ENCODE measurements at regions not wholly inside any gene's neighbourhood (a gene's known extent, or its start where the extent isn't known, plus 50 kb on each side); places are given as distances from the start of the nearest gene placed in this dataset.

GRCh38 chr21:27146268-27146667, 179.4 kb upstream of the ADAMTS5 start:
- H3K9me3 Mint-ChIP-seq (ENCODE audit: unreplicated experiment): peaks cover 14% of the 10 kb centered on the region
- Histone ChIP-seq H3K27me3 (replicated peaks; ENCODE audit: control insufficient read depth, insufficient read depth, low read length) (no peaks in the 10 kb centered on the region), H3K4me3 (ENCODE audit: low read depth, low read length) (no peak overlapping the region), H3K9me3 (no peaks in the 10 kb centered on the region), H3K36me3 (ENCODE audit: control insufficient read depth, insufficient read depth, low read length) (no peaks in the 10 kb centered on the region), H3K4me1 (no peaks in the 10 kb centered on the region)
- no peaks in the 10 kb centered on the region for H3K36me3 Mint-ChIP-seq (ENCODE audit: insufficient read depth, unreplicated experiment)
- TF ChIP-seq, protein P1, sequence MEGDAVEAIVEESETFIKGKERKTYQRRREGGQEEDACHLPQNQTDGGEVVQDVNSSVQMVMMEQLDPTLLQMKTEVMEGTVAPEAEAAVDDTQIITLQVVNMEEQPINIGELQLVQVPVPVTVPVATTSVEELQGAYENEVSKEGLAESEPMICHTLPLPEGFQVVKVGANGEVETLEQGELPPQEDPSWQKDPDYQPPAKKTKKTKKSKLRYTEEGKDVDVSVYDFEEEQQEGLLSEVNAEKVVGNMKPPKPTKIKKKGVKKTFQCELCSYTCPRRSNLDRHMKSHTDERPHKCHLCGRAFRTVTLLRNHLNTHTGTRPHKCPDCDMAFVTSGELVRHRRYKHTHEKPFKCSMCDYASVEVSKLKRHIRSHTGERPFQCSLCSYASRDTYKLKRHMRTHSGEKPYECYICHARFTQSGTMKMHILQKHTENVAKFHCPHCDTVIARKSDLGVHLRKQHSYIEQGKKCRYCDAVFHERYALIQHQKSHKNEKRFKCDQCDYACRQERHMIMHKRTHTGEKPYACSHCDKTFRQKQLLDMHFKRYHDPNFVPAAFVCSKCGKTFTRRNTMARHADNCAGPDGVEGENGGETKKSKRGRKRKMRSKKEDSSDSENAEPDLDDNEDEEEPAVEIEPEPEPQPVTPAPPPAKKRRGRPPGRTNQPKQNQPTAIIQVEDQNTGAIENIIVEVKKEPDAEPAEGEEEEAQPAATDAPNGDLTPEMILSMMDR (IDR thresholded peaks at IDR 0.05; ENCODE audit: insufficient read depth in 1 of 2, low read depth in 1 of 2, low read length in 1 of 2, severe bottlenecking in 1 of 2, unreplicated experiment in 1 of 2): no peak
- H3K4me1 Mint-ChIP-seq (ENCODE audit: low read depth, unreplicated experiment): no peaks in the 10 kb centered on the region
- ChIA-PET POLR2A (no interaction called here), CTCF (no interaction called here)
- DNase-seq: no peak
- no TSS peak for BruUV-seq (replicated peaks)
- peaks cover 10% of the 10 kb centered on the region for H3K27me3 Mint-ChIP-seq (ENCODE audit: insufficient read depth, unreplicated experiment)
- no peak overlapping the region for H3K27ac Mint-ChIP-seq (ENCODE audit: unreplicated experiment)
- intact Hi-C loops (cut with micrococcal nuclease; ENCODE audit: unreplicated experiment): no loop called here
- no peak overlapping the region for H3K4me3 Mint-ChIP-seq (ENCODE audit: unreplicated experiment)

DNA sequence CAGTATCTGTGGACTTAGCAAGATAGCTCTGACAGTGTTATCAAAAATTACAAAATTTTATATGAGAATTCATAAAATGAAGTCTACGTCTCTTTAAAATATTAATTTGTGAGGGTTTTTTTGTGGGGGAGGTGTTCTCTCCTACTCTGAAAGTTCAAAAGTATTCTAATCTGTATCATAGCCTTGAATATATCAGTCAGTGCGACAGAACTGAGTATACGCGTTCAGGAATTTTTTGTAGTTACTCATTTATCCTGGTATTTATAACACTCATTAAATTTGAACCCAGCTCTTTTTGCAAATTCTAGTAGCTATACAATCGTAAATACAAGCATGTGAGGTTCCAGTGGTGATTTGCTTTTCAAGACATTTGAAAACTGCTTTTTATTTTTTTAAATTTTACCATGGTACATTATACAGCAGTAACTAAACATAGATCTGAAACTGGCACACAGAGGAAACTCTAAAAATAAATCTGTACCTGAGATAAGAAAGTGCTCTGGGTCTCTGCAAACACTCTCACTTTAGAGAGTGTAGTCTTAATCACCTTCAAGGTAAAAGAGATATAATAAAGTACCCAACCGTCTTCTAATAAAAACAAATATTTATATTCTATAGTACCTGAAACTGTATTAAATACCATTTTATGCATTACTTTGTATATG, 178.4 kb upstream of the ADAMTS5 start:
- no peaks in the 10 kb centered on the region for H3K4me1 ChIP-seq
- H3K27ac Mint-ChIP-seq (ENCODE audit: unreplicated experiment): no peak overlapping the region
- peaks cover 14% of the 10 kb centered on the region for H3K9me3 Mint-ChIP-seq (ENCODE audit: unreplicated experiment)
- TF ChIP-seq, protein P1 (IDR thresholded peaks at IDR 0.05; ENCODE audit: insufficient read depth in 1 of 2, low read depth in 1 of 2, low read length in 1 of 2, severe bottlenecking in 1 of 2, unreplicated experiment in 1 of 2): no peak
- H3K4me3 Mint-ChIP-seq (ENCODE audit: unreplicated experiment): no peak overlapping the region
- H3K9me3 ChIP-seq: no peaks in the 10 kb centered on the region
- no peak overlapping the region for H3K4me3 ChIP-seq (ENCODE audit: low read depth, low read length)
- no peak for DNase-seq
- ChIA-PET POLR2A (no interaction called here), CTCF (no interaction called here)
- no TSS peak for BruUV-seq (replicated peaks)
- H3K27me3 ChIP-seq (replicated peaks; ENCODE audit: control insufficient read depth, insufficient read depth, low read length): no peaks in the 10 kb centered on the region
- H3K4me1 Mint-ChIP-seq (ENCODE audit: low read depth, unreplicated experiment): no peaks in the 10 kb centered on the region
- peaks cover 7% of the 10 kb centered on the region for H3K27me3 Mint-ChIP-seq (ENCODE audit: insufficient read depth, unreplicated experiment)
- no peaks in the 10 kb centered on the region for H3K36me3 ChIP-seq (ENCODE audit: control insufficient read depth, insufficient read depth, low read length)
- H3K36me3 Mint-ChIP-seq (ENCODE audit: insufficient read depth, unreplicated experiment): no peaks in the 10 kb centered on the region
- intact Hi-C loops (cut with micrococcal nuclease; ENCODE audit: unreplicated experiment): no loop called here

GRCh38 chr21:27143476-27143875, 176.6 kb upstream of the ADAMTS5 start:
- BruUV-seq (replicated peaks): no TSS peak
- Histone ChIP-seq H3K4me1 (no peaks in the 10 kb centered on the region), H3K9me3 (no peaks in the 10 kb centered on the region), H3K36me3 (ENCODE audit: control insufficient read depth, insufficient read depth, low read length) (no peaks in the 10 kb centered on the region), H3K4me3 (ENCODE audit: low read depth, low read length) (no peak overlapping the region), H3K27me3 (replicated peaks; ENCODE audit: control insufficient read depth, insufficient read depth, low read length) (no peaks in the 10 kb centered on the region)
- CTCF ChIA-PET: no interaction called here
- POLR2A ChIA-PET: no interaction called here
- Mint-ChIP-seq H3K4me3 (ENCODE audit: unreplicated experiment) (no peak overlapping the region), H3K4me1 (ENCODE audit: low read depth, unreplicated experiment) (no peaks in the 10 kb centered on the region), H3K36me3 (ENCODE audit: insufficient read depth, unreplicated experiment) (no peaks in the 10 kb centered on the region), H3K27me3 (ENCODE audit: insufficient read depth, unreplicated experiment) (peaks cover 3% of the 10 kb centered on the region), H3K27ac (ENCODE audit: unreplicated experiment) (no peak overlapping the region), H3K9me3 (ENCODE audit: unreplicated experiment) (peaks cover 10% of the 10 kb centered on the region)
- TF ChIP-seq, protein P1 (IDR thresholded peaks at IDR 0.05; ENCODE audit: insufficient read depth in 1 of 2, low read depth in 1 of 2, low read length in 1 of 2, severe bottlenecking in 1 of 2, unreplicated experiment in 1 of 2): no peak
- DNase-seq: no peak
- intact Hi-C loops (cut with micrococcal nuclease; ENCODE audit: unreplicated experiment): no loop called here

Data from Caco-2 (cell line).